ENCODE measurements at regions not wholly inside any gene's neighbourhood (a gene's known extent, or its start where the extent isn't known, plus 50 kb on each side); places are given as distances from the start of the nearest gene placed in this dataset.
A peak's percentile ranks its signal among the peaks of the same experiment; 100 is the strongest.

DNA sequence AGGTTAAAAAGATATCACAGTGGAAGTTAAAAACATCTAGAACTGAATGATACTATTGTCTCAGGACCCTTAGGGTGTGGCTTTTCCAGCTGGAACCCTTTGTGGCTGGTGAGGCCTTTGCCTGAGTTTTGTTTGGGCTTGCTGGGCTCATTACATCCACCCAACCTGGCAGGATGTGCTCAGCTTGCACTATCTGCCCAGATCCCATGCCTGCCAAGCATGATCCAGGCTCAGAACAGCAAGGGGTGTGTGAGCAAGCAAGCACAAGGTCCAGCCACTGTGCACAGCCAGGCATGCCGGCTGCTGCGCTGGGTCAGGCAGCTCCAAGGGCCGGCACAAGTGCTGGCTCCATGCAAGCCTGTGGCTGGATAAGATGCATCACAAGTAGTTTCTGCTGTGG, 512.7 kb upstream of the CDIN1 start:
- Histone ChIP-seq H3K27ac (no peak overlapping the region), H3K9me3 (ENCODE audit: severe bottlenecking) (no peaks in the 10 kb centered on the region), H3K27me3 (ENCODE audit: insufficient read depth, low read depth, severe bottlenecking) (no peaks in the 10 kb centered on the region), H3K36me3 (no peaks in the 10 kb centered on the region), H3K4me3 (ENCODE audit: low read depth, low read length) (no peak overlapping the region)
- TF ChIP-seq, protein P1, sequence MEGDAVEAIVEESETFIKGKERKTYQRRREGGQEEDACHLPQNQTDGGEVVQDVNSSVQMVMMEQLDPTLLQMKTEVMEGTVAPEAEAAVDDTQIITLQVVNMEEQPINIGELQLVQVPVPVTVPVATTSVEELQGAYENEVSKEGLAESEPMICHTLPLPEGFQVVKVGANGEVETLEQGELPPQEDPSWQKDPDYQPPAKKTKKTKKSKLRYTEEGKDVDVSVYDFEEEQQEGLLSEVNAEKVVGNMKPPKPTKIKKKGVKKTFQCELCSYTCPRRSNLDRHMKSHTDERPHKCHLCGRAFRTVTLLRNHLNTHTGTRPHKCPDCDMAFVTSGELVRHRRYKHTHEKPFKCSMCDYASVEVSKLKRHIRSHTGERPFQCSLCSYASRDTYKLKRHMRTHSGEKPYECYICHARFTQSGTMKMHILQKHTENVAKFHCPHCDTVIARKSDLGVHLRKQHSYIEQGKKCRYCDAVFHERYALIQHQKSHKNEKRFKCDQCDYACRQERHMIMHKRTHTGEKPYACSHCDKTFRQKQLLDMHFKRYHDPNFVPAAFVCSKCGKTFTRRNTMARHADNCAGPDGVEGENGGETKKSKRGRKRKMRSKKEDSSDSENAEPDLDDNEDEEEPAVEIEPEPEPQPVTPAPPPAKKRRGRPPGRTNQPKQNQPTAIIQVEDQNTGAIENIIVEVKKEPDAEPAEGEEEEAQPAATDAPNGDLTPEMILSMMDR (IDR thresholded peaks at IDR 0.05; ENCODE audit: low read depth, low read length), result no peak
- no peak for DNase-seq

DNA sequence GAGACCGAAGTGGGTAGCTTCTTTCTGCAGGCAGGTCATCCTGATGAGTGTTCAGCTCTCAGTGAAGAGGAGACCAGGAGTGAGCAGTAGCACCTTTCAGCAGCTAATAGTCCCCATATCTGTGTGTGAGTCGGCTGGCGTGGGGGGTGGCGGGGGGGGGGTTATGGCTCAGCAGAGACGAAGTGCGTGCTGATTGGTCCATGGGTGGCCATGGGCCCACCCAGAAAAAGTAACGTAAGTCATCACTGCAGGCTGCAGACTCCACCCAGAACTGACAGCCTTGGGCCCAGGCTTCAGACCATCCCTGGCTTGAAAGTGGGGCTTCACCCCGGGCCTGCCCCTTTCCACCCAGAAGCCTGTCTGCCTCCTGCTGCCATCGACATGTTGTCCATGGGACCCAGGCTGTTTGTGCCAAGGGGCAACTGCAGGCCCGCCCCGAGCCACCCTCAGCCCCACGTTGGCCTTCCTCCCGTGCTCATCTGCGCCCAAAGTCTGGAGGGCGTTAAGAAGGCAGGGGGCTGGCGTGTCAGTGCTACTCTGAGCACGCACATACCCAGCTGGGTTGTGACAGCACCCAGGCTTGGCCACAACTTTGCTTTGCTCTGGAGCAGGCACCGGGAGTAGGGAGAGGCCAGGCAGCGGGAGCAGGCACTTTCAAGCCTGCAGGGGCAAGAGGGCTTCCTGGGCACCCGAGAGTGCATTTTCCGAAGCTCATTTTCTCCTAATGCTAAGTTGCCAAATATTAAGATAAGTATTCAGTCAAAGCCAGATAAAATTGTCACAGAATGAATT, 511.7 kb upstream of the CDIN1 start:
- peak; percentile 5 for DNase-seq
- Histone ChIP-seq H3K27me3 (ENCODE audit: insufficient read depth, low read depth, severe bottlenecking) (no peaks in the 10 kb centered on the region), H3K9me3 (ENCODE audit: severe bottlenecking) (no peaks in the 10 kb centered on the region), H3K4me3 (ENCODE audit: low read depth, low read length) (no peak overlapping the region), H3K36me3 (no peaks in the 10 kb centered on the region), H3K27ac (no peak overlapping the region)
- TF ChIP-seq, protein P1 (IDR thresholded peaks at IDR 0.05; ENCODE audit: low read depth, low read length), result no peak

DNA sequence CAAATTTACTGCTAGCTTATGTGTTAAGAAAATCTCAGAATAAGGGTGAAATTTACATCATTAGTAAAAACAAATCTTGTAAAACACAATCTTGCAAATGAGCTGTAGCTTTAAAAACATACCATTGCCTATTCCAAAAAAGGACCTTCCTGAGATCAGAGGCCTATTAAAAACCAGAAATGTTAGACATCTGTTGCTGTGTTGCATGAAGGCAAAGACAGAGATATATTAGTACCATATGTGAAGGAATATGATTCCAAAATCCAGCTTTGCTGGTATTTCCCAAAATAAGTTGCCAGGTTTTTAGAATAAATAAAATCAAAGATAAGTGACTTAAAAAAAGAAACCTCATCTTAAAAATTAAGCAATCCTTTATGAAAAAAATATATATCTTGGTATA, 504.1 kb upstream of the CDIN1 start:
- TF ChIP-seq, protein P1 (IDR thresholded peaks at IDR 0.05; ENCODE audit: low read depth, low read length), result no peak
- Histone ChIP-seq H3K4me3 (ENCODE audit: low read depth, low read length) (no peak overlapping the region), H3K27me3 (ENCODE audit: insufficient read depth, low read depth, severe bottlenecking) (no peaks in the 10 kb centered on the region), H3K36me3 (no peaks in the 10 kb centered on the region), H3K27ac (no peak overlapping the region), H3K9me3 (ENCODE audit: severe bottlenecking) (no peaks in the 10 kb centered on the region)
- DNase-seq, result no peak

DNA sequence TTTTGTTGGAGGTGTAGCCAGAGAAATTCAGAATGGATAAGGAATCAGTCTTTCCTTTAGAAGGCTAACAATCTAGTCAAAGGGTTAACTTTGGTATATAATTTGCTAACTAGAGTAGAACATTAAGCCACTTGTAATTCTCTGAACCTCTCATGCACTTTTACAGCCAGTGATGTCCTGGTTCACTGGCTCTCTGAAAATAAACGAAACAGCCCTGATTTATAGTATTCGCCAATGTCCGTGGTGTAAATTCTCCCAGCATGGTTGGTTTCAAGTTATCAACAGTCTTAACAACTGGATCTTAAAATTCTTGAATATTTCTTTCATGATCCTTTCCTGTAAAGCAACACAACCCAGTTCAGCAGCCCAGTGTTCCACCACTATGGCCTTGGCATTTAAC, 500.4 kb upstream of the CDIN1 start:
- no peak for DNase-seq
- H3K9me3 ChIP-seq (ENCODE audit: severe bottlenecking), result no peaks in the 10 kb centered on the region
- no peak overlapping the region for H3K27ac ChIP-seq
- no peak overlapping the region for H3K4me3 ChIP-seq (ENCODE audit: low read depth, low read length)
- H3K36me3 ChIP-seq, result no peaks in the 10 kb centered on the region
- TF ChIP-seq, protein P1 (IDR thresholded peaks at IDR 0.05; ENCODE audit: low read depth, low read length), result no peak
- H3K27me3 ChIP-seq (ENCODE audit: insufficient read depth, low read depth, severe bottlenecking), result no peaks in the 10 kb centered on the region

DNA sequence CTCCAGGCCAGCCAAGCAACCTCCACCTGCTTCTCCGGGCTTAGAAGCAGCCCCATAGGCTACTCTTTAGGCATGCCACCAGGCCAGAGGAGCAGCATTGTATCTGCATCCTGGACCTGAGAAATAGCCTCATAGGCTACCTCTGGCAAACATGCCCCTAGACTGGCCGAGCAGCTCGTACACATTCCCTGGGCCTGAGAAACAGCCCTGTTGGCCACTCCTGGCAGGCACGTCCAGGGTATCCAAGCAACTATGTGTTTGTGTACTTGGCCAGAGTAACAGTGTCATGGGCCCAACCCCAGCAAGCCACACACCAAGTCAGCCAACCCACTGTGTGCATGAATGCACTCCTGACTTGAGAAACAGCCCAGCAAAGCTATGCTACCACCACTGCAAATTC, 498.7 kb upstream of the CDIN1 start:
- no peak overlapping the region for H3K27ac ChIP-seq
- no peak for DNase-seq
- H3K36me3 ChIP-seq, result no peaks in the 10 kb centered on the region
- TF ChIP-seq, protein P1 (IDR thresholded peaks at IDR 0.05; ENCODE audit: low read depth, low read length), result no peak
- no peaks in the 10 kb centered on the region for H3K9me3 ChIP-seq (ENCODE audit: severe bottlenecking)
- no peaks in the 10 kb centered on the region for H3K27me3 ChIP-seq (ENCODE audit: insufficient read depth, low read depth, severe bottlenecking)
- no peak overlapping the region for H3K4me3 ChIP-seq (ENCODE audit: low read depth, low read length)
